Stimulated activated CD4-positive, alpha-beta T cell treated with anti-CD3 and anti-CD28 coated beads, Interleukin-15, amount 100 ng/mL, for 1 hour (primary cell): ENCODE measurements at regions not wholly inside any gene's neighbourhood (a gene's known extent, or its start where the extent isn't known, plus 50 kb on each side); places are given as distances from the start of the nearest gene placed in this dataset.
"Not testable (repeated sequence)": the region's sequence is repeated elsewhere in the genome, so short reads cannot be mapped to it uniquely, and the experiment has no call there.

Experiments used
- DNase-seq, 2 donors: peaks; one replicate each; pipeline ENCODE4 v3.0.0-alpha.2; 2020; ENCODE audit warnings: low read depth in 1 of 2, low spot score in 1 of 2

DNA sequence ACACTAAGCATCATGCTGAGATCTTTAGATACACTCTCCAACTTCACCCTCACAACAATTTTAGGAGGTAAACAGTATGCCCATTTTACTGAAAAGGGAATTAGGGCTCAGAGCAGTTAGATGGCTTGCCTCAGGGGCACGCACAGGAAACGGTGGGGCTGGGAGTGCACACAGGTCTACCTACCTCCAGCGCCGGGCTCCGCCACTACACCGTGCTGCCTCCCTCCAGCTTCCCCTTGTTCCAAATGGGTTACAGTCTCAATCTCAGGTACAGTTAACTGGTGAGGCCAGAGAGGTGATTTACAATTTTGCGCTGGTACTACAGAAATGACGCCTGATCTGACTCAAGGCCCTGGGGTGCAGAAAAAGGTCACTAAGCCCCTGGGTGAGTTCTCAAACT, 142.0 kb downstream of the NOC3L start:
- no peak for DNase-seq

DNA sequence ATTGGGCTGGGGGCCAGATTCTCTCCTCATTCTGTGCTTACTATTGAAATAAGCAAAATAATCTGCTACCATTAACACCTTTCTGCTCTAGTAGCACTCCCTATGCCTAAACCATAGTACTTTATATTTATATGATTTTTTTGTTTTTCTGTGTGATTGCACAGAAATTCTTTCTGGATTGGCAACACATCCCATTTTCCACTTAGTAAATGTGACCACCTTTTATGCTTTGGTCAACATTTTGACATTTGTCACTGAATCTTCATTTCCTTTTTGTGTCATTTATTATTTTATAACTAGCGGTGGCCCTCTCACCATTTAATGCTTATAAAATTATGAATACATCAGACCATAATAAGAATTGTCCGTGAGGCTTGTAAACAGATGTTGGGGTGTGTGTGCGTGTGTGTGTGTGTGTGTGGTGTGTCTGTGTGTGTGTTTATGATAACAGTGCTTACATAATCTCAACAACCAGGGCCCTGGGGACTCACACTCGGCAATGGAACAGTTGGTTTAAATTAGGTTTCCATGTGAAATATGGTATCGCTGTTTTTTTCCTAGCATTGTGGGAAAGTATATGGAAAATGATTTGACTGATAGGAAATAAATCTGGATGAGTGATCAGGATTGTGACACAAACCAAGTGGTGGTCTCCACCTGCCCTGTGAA, 138.9 kb downstream of the NOC3L start:
- no peak for DNase-seq

DNA sequence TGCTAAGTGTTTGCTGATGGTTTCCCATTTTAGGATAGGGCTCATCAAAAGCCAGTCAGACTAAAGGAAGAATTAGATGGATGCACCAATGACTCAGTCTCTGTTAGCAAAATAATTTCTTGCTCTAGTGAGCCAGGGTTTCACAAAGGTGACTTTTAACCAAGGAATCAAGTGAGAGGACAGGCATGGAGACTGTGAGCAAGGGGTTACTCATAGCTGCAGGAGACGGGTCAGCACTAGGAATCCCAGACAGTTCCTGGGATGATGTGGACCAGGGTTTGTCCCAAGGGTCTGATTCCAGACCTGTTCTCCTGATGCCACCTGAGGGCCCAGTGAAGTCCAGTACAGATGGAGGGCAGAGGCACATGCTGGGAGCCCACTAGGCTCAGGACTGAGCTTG, 138.1 kb downstream of the NOC3L start:
- no peak for DNase-seq

DNA sequence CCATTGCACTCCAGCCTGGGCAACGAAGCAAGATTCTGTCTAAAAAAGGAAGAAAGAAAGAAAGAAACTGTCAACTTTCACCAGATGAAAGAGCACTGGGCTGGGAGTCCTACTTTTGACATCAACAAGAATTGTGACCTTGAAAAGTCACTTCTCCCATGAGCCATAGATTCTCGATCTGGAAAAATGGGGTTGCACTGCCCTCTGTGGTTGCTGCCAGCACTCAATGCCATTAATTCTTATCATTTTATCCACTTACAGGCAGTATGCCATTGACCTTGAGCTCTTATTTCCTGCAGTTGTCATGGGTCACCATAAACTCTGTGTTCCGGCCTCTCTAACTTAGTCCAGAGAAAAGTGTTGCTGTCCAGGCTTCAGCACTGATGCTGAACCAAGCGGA, 137.2 kb downstream of the NOC3L start:
- no peak for DNase-seq

DNA sequence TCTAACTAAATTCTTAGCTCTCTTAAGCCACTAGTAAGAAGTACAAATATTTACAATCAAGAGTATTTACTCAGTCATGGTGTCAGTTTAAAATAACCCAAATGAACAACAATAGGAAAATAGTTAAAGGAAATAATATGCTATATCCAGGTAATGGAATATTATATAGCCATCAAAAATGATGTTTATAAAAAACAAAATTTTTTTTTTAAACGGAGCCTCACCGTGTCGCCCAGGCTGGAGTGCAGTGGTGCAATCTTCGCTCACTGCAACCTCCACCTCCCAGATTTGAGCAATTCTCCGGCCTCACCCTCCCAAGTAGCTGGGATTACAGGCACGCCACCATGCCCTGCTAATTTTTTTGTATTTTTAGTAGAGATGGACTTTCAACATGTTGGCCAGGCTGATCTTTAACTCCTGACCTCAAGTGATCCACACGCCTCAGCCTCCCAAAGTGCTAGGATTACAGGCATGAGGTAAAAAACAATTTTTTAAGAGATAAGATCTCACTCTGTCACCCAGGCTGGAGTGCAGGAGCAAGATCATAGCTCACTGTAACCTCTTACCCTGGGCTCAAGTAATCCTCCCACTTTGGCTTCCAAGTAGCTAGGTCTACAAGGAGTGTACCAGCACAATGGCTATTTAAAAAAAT, 132.5 kb downstream of the NOC3L start:
- DNase-seq = no peak

DNA sequence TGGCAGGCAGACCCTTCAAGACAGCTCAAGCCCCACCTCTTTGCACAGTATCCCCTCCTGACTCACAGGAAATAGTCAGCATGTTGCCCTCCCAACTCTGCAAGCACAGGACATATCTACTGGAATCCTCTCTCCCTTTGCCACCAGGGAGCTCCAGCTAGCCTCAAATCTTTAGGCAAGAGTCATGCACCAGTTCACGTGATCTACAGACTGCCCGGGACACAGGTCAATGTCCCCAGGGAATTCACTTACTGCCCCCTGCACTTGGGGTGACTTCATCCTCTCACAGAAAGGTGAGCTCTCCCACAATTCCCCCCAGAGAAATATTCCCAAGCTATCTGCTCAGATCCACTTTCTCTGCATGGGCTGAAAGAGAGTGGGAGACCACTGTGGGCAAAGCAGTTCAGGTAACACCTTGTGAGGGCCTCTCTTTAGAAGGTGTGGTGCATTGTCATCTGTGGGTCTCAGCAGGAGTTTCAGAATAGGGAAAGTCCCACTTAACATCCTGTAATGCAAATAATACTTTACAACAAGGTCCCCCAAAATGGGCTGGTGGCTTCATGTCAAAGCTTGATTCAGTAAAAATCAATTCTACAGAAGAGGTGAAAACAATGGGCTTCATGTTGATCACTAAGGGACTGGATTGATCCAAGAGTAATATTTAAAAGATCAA, 129.9 kb downstream of the NOC3L start:
- no peak for DNase-seq

DNA sequence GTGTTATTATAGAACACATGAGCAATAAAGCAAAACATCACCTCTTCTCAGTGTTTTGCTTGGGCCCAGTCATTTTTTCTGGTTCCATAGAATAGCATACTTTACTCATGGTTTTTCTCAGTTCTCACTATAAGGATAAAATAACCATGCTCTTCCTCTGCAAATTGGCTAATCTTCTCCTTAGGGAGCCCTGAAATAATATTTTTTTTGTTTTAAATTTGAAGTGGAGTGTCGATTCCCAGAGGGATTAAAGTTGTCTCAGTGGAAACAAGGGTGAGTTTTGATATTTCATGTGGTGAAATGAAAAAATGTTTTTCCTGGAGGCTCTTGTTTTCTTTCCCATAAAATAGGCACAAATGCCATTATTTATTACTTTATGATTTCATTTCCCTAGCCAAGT, 127.3 kb downstream of the NOC3L start:
- no peak for DNase-seq

DNA sequence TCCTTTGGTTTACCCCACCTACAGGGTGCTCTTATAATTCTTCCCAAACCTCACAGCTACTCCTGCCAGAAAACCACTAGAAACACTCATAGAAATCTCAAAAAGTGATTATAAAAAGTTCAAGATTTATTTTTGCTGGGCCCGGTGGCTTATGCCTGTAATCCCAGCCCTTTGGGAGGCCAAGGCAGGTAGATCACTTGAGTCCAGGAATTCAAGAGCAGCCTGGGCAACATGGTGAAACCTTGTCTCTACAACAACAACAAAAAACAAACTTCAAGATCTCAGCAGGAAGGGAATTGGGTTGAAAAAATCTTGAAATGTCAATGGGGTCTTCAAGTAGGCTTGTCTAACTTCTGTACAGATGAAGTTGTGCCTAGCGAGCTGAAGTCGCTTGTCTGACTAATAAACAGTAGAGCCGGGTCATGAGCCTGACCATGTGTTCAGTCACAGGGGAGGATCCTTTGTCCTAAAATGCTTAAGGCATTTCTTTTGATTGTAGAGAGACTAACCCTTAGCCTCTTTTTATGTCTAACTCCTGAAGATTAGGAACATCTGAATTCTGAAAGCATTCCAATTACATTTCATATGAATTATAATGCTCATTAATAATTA, 124.6 kb downstream of the NOC3L start:
- no peak for DNase-seq

DNA sequence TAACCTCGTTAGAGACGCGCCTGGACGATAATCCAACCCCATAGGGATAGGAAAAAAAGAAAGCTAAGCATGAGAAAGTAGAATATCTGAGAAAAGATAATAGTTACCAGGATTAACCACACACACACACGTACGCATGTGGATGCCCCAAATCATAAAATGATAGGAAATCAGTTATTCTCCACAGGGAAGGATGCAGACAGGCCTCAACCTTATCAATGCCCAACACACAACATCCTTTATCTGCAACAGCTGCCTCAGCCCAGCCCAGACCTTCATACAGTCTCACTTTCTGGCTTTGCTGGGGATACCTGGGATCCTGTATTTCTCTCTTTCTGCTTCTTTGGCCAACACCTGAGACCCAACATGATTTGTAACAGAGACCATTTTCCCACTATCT, 123.0 kb downstream of the NOC3L start:
- no peak for DNase-seq

DNA sequence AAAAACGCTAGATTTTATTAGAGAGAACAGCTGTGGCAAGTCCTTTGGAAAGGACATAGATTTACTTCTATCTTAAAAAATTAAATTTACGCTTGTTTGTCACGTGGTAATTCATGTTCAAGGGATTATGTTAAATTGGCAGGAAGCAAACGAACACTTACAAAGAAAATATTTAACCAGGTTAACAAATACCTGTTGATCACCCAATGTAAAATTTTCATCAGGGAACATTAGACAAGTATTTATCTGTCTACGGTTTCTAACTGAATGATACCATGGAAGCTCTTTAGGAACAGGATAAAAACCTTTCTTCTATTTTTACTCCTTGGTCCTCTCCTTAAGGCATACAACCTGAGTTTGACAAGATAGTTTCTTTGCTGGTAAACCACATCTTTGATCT, 122.2 kb downstream of the NOC3L start:
- no peak for DNase-seq

DNA sequence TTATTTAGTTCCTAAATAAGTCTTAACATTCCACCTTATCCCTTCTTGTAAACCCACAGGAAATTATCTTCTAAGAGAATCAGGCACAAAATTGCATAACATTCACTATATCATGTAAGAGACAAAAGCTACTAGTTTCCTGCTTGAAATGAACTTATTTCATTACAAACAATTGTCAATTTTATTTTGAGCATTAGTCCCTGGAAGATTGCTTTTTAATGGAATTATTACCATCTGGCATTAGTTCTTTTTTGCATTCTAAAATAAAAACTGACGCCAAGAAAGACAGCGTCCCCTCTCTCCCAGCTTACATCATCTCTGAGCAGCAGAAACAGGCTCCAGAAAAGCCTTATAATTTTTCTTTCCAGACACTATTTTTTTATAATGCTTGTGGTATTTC, 121.8 kb downstream of the NOC3L start:
- no peak for DNase-seq

DNA sequence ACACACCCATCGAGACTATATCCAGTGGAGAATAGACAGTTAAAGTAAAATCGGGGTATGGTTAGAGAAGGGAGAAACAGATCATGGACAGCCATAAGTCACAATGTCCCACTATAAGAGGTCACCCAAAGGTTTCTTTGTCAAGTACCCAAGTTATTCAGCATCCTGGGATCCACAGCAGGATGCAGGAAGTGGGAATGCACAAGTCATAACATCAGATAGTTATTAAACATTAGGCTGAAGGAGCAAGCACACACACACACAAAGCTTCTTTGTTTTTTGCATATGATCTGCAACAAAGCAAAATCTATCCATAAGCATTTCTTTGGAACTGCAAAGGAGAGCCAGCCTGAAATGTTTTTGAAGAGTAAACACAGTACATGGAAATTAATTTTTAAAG, 111.6 kb downstream of the NOC3L start:
- DNase-seq = no peak

DNA sequence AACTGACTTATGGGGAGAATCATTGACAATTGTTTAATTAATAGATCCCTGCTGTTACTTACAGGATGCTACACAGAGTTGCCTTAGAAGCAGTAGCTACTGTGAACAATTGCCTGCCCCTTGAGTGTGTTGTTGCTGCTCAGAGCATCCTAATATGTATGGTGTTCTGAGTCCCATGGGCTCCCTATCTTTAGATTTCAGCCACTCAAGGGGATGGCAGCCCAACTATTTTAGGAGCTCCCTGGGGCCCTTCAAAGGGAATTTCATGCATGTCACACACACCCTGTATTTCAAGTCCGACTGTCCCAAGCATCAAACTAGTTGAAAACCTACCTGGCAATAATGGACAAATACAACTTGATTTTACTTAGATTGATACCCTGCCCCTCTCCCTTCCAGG, 111.2 kb downstream of the NOC3L start:
- DNase-seq = no peak

DNA sequence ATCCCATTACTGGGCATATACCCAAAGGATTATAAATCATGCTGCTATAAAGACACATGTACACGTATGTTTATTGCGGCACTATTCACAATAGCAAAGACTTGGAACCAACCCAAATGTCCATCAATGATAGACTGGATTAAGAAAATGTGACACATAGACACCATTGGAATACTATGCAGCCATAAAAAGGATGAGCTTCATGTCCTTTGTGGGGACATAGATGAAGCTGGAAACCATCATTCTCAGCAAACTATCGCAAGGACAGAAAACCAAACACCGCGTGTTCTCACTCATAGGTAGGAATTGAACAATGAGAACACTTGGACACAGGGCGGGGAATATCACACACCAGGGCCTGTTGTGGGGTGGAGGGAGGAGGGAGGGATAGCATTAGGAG, 105.3 kb downstream of the NOC3L start:
- not testable (repeated sequence) for DNase-seq

DNA sequence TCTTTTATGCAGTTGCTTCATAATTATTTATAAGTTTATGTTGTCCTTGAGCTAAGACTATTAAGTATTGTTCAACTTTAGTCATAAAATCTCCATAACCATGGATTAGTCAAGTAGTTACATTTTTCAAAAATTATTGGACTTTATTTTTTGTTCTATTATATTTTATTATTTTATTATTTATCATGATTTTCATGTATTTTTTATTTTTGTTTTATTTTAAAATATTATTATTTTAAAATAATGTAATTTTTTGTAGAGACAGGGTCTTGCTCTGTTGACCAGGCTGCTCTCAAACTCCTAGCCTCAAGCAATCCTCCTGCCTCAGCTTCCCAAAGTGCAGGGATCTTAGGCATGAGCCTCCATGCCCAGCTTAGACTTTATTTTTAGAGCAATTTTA, 102.3 kb downstream of the NOC3L start:
- DNase-seq = no peak

DNA sequence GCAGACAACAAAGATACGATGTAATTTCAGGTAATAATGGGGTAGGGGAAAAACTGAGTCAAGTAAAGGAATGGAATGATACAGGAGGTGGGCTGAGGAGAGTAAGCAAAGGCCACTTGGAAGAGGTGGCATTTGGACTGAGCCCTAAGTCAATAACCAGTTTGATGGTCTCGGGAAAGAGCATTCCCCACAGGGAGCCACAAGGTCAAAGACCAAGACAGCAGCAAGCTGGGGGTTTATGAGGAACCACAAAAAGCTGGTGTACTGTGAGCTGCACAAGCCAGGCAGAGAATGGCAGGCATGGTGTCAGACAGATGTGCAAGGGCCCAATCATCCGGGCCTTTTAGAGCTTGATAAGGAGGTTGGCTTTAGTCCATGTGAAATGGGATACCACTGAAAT, 98.7 kb downstream of the NOC3L start:
- DNase-seq = no peak

DNA sequence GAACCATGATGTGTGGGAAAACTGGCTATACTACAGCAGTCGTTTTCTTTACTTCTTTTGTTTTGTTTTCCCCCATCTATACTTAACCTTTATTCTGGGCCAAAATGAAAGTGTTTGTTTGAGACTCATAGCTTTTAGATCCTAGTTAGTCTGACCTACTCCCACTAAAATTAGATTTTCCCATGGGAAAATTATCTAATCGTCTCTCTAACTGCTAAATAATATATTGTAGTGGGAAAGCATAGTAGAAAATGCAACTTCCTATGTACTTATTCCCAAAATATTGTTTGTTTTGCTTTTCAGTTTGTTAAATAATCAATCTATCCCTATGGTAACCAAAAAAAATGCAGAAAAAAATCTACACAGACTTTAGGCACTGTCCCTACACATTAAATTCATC, 96.6 kb downstream of the NOC3L start:
- DNase-seq = no peak

DNA sequence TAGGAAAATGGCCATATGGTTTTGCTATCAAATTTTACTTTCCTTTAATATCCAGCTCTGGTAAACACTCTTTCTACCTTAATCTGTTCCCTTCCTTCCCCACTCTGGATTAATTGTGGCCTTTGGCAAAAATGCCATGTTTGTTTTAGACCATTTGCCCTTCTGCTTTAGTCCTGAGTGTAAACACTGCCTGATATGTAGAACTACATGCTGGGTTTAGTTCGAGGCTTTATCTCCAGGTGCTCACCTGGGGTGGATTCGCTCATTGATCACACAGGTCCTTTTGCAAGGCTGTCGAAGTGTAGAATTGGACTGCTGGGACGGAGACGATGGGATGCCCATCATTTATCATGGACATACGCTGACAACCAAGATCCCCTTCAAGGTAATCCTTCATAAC, 94.1 kb downstream of the NOC3L start:
- no peak for DNase-seq

DNA sequence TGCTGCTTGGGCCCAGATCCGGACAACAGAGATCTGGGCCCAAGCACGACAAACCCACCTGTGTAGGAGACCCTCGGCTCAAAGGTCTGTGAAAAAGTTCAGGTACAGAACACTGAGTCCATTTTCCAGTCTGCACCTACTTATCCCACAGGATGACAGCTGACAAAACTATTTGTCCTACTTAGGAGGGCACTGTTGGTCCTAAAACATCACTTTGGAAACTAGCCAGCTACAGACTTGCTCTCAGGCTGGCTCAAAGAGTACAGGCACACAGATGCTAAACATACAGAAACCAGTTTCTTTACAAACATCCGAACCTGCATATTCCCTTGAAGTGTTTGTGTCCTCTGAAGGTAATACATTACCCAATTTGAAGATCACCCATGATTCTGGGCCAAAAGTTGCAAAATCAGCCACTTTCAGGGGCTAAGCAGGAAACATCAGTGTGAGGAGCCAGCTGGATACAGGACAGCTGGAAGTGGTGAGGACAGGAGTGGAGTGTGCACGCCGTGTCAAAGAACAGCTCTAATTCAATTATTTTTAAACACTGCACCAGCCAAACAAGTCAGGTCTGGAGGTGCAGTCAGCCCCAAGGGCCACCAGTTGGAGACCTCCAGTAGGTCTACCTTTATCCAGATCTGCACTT, 88.5 kb downstream of the NOC3L start:
- no peak for DNase-seq

DNA sequence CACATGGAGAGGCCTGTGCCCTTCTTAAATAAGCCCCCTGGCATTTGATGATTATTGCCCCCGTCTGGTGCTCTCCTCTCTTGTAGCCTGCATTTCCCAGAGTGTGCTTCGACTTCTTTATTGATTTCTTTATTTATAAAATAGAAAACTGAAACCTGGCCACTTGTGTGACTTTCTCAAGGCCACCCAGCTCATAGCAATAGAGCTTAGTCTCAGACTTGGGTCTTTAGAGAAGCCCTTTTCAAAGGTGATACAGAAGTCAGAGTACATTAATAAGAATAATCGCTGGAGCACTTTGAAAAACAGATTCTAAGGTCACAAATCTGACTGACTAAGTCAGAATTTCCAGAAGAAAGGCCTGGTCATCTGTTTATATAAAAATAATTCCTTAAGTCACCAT, 86.6 kb downstream of the NOC3L start:
- no peak for DNase-seq

DNA sequence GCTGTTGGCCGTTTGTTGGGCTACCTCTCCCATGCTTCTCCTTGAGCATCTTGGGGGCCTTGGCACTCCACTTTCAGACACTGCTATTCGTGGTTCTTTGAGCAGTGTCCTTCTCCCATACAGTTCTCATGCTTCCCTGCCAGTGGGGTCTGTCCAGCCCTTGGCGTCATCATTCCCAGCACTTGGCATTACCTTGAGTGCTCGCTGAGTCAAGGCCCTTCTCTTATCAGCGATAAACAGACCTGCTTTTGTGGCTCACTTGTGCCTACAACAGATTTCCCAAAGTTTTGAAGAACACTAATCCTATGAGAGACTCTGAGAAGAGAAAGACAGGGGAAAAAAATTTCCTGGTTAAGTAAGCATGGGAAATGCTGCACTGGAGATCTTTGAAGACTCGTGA, 85.3 kb downstream of the NOC3L start:
- DNase-seq = no peak
